ENCODE measurements at regions not wholly inside any gene's neighbourhood (a gene's known extent, or its start where the extent isn't known, plus 50 kb on each side); places are given as distances from the start of the nearest gene placed in this dataset.
A peak's percentile ranks its signal among the peaks of the same experiment; 100 is the strongest.

DNA sequence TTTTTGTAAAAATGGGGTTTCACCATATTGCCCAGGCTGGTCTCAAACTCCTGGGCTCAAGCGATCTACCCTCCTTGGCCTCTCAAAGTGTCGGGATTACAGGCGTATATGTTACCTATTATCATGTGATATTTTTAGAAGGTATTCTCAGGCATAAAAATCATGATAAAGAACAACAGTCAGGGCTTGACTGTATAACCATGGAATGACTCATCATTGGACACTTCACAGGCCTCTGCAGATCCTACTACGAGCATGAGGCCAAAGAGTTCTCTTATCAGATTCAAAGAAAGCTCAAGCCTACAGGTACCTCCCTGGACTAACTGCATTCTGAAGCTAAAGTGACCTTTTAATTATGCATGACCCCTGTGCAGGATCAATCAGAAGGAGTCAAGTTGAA is 91.7 kb upstream of the PRICKLE2 start:
- peak; percentile 54 for DNase-seq (ENCODE audit: low read depth)

DNA sequence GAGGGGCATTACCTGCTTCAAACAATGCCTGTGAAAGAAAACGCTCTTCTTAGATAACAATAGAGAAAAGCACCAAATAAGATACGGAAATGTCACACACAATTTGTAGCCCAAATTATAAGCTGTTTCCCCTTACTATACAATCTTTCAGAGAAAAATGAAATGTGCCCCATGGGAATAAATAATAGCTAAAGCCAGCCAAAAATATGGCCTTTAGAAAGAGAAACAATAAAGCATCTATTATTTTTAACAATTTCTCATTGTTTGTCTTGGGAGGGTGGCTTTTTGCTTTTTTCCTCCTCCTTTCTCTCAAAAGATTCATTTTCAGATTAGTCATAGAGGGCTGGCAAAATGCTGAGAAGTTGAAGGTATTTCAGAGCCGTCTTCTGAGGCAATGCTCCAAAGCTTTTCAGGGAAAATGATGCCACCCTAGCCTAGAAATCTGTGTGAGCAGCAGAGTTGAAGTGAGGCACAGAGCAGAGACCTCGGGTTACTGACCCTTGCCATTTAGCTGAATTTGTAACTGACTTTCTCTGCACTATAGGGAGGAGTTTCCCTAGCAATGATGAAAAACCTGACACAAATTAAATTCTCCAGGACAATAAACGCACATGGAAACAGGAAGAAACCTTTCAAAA is 86.3 kb upstream of the PRICKLE2 start:
- no peak for DNase-seq (ENCODE audit: low read depth)

GRCh38 chr3:64308931-64309330 is 83.7 kb upstream of the PRICKLE2 start:
- no peak for DNase-seq (ENCODE audit: low read depth)

- DNase-seq (ENCODE audit: low read depth) = no peak
Measured at GRCh38 chr3:64306745-64307144, 81.5 kb upstream of the PRICKLE2 start.

- DNase-seq (ENCODE audit: low read depth) = no peak
Measured at GRCh38 chr3:64305731-64306130, 80.5 kb upstream of the PRICKLE2 start.

DNA sequence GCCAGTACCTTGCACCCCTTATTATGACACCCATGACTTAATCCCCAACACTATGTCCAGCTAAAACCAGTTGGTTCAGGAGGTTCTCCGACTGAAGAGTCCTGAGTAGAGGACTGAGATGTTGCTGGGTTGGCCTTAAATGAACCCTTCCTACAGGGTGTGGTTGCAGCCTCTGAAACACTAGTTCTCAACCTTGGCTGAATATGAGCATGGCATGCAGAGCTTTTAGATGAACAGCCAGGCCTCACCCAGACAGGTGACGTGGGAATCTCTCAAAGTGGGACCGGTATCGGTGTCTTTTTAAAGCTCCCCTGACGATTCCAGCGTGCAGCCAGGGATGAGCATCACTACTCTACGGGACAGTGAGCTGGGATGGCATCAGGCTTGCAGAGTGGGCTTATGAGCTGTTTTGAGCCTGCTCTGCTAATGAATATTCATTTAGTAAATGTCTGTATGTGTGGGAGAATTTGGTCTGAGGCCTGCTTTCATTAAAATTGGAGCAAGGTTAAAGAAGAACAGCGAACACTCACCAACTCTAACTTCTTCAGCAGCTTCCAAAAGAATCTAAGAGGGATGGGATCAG is 79.7 kb upstream of the PRICKLE2 start:
- no peak for DNase-seq (ENCODE audit: low read depth)

DNA sequence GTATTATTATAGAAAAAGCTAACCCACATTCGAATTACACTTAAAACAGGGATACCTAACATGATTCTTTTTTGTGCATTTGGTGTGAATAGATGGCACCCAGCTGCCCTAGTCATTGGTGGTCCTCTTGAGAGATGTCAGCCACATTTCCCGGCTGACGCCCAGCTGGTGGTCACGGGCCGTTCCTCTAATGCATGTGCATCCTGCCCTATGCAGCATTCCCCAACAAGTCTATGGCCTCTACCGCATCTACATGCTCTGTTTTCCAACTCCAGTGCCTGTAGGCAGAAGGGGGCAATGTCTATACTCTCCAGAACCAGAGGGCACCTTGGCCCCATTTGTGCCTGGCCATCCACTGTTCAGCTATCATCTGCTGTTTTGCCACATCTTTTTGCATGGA is 78.6 kb upstream of the PRICKLE2 start:
- DNase-seq (ENCODE audit: low read depth) = no peak

GRCh38 chr3:64303401-64303800 is 78.1 kb upstream of the PRICKLE2 start:
- no peak for DNase-seq (ENCODE audit: low read depth)

DNA sequence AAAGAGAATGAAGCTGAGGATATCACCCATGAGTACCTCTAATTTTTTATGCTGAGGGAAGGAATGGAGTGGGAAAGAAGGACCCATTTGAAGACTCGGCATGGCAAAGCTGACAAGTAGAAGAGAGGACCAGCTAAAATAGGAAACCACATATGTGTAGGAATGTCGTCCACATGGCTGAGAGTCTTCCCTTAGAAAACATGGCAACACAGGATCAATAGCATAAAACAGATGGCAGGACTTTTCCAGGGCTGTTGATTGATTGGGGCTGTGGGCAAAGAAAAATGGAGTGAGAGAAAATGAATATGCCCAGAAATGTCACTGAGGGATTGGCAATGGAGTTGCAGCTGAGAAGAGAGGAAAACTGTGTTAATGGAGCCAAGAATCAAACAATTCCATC is 76.2 kb upstream of the PRICKLE2 start:
- DNase-seq (ENCODE audit: low read depth) = no peak

- peak; percentile 77 for DNase-seq (ENCODE audit: low read depth)
Measured at GRCh38 chr3:64300790-64301423, 75.6 kb upstream of the PRICKLE2 start.

GRCh38 chr3:64299206-64299605 is 73.9 kb upstream of the PRICKLE2 start:
- DNase-seq (ENCODE audit: low read depth) = no peak

DNA sequence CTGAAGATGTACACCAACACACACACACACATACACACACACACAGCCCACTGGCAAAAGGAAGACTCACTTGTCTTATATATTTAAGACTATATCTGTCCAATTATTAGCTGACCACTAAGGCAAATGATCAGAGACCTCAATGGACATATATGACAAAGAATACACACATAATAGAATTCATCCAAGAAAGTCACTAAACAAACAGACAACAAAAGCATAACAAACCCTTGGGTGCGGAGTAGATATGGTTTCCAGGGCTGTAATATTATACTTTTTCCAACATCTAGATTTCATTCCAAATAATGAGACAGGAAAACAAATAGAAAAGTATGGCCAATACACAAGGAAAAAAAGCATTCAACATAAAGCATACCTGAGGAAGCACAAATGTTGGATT is 72.3 kb upstream of the PRICKLE2 start:
- DNase-seq (ENCODE audit: low read depth) = no peak

GRCh38 chr3:64295594-64295993 is 70.3 kb upstream of the PRICKLE2 start:
- peak; percentile 68 for DNase-seq (ENCODE audit: low read depth)

GRCh38 chr3:64294771-64295170 is 69.5 kb upstream of the PRICKLE2 start:
- no peak for DNase-seq (ENCODE audit: low read depth)

GRCh38 chr3:64293121-64293520 is 67.9 kb upstream of the PRICKLE2 start:
- DNase-seq (ENCODE audit: low read depth) = no peak

DNA sequence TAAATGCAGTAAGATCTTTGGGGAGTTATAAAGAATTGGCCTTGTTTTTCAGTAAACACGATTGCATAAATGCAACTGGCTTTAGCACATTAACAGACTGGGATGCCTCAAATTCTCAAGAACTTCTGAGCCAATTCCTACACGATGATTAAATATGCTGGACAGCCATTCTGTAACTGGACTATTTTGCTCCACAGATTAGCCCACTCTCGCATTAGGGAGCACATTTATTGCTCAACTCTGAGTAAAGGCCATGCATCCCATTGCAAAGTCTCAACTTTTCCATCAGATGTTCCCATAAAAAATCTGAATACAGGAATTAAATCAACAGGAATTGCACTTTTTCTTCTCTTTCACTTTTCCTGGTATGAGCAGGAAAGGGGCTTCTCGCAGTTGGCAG is 66.7 kb upstream of the PRICKLE2 start:
- no peak for DNase-seq (ENCODE audit: low read depth)

DNA sequence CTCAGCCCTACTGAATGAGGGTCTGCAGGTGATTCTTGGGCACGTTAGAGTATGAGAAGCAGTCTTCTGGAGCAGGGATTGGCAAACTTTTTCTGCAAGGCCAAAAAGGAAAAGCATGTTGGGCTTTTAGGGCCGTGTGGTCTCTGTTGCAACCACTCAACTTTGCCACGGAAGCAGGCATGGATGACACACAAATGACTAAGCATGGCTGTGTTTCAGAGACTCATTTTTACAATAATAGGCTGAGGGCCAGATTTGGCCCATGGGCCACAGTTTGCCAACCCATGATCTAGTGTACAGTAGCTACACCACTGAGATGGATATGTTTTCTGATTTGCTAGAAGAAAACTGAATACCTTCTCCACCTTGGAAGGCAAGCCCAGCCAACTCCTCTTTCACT is 66.1 kb upstream of the PRICKLE2 start:
- DNase-seq (ENCODE audit: low read depth) = peak; percentile 85

GRCh38 chr3:64290864-64291263 is 65.6 kb upstream of the PRICKLE2 start:
- no peak for DNase-seq (ENCODE audit: low read depth)

GRCh38 chr3:64290161-64290560 is 64.9 kb upstream of the PRICKLE2 start:
- DNase-seq (ENCODE audit: low read depth) = no peak

DNA sequence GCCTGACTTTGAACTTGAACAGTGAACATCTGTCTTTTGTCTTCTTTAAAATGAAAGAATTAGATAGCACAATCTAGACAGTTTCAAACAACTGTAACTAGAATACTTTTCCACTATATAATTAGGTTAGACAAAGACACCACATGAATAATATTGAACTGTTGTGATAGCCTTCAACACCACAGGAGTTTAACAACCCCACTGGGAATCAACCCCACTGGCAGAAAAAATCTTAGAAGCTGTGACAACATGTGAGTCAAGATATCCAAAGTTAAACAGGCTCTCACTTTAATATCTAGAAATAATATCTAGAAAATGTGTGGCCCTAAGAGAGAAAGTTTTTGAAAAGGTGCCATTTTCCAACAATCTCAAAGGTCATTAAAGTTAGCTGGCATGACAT is 64.4 kb upstream of the PRICKLE2 start:
- DNase-seq (ENCODE audit: low read depth) = no peak

GRCh38 chr3:64278625-64279024 is 53.4 kb upstream of the PRICKLE2 start:
- DNase-seq (ENCODE audit: low read depth) = peak; percentile 22

DNA sequence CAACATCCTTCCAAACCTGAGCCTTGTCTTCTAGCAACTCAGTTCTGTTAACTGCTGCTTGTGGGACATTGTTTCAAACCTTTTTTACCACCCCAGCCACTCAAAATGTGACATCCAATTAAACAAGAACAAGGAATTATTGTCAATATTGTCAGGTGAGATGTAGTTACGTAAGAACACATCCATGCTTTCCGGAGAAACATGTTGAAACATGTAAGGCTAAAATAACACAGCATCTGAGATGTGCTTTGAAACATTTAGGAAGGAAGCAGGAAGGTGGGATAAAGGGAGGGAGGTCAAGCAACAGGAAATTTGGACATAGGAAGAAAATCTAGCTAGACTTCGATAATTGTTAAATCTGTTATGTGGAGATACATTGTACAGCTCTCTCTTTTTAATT is 50.9 kb upstream of the PRICKLE2 start:
- DNase-seq (ENCODE audit: low read depth) = no peak
